Neural progenitor cell (in vitro differentiated cells): ENCODE measurements at regions not wholly inside any gene's neighbourhood (a gene's known extent, or its start where the extent isn't known, plus 50 kb on each side); places are given as distances from the start of the nearest gene placed in this dataset.

Experiments
- EZH2 ChIP-seq: fragments of 200-600 bp; sonication (generic); IDR thresholded peaks from 2 replicates; pipeline ENCODE4 v1.6.1; 2017; ENCODE audit warnings: antibody characterized with exemption, mild to moderate bottlenecking, moderate library complexity
- TF ChIP-seq, protein P1 (sequence below): fragments of 200-600 bp; sonication (generic); IDR thresholded peaks from 2 replicates; pipeline ENCODE4 v1.5.1; 2017; ENCODE audit warnings: antibody characterized with exemption, mild to moderate bottlenecking

DNA sequence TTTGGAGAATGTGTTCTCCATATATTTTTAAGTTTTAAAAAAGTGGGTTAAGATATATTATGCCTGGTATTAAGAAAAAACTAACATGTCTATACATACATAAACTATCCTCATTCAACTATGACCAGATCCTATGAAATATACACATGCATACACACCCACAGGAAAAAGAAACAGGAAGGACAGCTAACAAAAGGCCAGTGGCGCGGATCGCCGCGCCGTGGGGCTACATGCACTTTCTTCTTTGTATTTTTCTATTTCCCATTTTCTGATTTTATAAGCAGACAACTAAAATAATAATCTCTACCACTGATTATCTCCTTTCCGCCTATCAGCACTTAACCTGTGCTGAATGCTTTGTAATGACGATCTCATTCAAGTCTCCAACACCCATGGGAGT is 160.1 kb downstream of the OR4M2 start:
- TF ChIP-seq, protein P1, sequence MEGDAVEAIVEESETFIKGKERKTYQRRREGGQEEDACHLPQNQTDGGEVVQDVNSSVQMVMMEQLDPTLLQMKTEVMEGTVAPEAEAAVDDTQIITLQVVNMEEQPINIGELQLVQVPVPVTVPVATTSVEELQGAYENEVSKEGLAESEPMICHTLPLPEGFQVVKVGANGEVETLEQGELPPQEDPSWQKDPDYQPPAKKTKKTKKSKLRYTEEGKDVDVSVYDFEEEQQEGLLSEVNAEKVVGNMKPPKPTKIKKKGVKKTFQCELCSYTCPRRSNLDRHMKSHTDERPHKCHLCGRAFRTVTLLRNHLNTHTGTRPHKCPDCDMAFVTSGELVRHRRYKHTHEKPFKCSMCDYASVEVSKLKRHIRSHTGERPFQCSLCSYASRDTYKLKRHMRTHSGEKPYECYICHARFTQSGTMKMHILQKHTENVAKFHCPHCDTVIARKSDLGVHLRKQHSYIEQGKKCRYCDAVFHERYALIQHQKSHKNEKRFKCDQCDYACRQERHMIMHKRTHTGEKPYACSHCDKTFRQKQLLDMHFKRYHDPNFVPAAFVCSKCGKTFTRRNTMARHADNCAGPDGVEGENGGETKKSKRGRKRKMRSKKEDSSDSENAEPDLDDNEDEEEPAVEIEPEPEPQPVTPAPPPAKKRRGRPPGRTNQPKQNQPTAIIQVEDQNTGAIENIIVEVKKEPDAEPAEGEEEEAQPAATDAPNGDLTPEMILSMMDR: no peak
- TF ChIP-seq EZH2: no peak
